HG03571 (cell line): ENCODE measurements at regions not wholly inside any gene's neighbourhood (a gene's known extent, or its start where the extent isn't known, plus 50 kb on each side); places are given as distances from the start of the nearest gene placed in this dataset.
A peak's percentile ranks its signal among the peaks of the same experiment; 100 is the strongest.

Experiments used
- ATAC-seq: cut with Tn5 transposase; IDR thresholded peaks from one replicate; pipeline ENCODE4 v1.9.1; 2021; ENCODE audit not compliant: unreplicated experiment

DNA sequence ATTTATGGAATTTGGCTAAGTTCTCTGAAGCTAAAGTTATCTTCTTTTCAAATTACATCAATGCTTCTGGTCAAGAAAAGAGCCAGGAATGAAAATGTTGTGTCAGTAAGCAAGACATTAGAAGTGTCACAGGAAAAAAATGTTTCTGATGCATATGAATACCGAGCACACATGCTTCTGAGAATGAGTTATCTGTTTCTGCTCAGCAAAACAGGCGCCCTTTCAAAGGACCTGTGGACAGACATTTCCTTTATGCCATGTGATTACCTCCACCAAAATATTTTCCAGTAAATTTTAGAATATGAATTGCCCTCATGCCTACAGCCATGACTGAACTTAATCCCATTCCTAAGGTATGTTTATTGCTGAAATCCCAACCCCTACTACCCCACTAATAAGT is 55.4 kb upstream of the RNF180 start:
- ATAC-seq = no peak

DNA sequence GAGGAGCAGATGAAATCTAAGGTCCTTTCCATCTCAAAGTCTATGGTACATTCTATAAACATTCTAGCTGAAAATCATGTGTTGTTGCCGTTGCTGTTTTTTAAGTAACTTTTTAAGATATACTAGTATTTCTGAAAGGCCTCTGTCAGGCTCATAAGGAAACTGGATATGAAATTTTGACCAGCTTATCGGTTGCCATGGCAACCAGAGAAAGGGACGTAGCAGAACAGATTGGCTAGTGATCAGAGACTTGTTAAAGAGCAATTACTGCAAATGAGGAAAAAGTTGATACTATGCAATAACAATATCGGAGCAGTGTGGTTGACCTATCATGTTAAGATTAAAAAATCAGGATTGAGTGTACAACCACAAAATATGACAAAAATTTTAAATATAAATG is 57.0 kb upstream of the RNF180 start:
- no peak for ATAC-seq

DNA sequence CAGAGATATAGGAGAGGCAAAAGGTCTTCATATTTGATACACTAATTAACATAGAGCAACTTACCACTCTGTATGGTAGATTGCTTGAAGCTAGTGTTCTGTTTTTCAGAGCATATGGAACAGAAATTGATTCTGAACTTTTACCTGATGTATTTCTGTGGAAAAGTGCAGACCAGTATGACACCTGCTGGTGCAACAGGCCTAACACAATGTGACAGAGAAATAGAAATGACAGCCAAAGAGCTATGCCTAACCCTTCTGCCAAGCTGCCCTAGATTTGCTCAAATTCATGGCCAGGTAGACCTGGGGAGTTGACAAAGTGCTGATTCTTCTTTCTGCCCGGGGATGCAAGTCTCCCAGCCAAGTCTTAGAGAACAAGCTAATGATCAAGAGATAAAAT is 65.4 kb upstream of the RNF180 start:
- ATAC-seq = no peak

DNA sequence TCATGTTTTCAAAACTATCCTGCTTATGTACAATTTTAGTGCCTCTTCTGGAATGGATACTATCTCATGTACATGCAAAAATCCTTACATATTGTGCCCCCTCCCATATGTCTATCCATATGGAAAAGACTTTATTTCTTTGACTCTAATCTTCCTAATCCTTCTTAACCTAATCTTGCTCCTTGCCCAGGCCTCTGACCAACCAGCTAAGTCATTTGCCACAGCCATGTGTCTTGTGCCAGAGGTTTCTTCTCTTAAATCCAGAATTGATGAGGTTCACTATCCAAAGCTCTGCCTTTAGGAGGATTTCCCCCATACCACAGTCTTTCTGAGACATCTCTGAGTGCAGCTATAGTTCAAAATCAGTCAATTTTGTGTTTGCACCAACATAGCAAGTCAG is 68.9 kb upstream of the RNF180 start:
- no peak for ATAC-seq

DNA sequence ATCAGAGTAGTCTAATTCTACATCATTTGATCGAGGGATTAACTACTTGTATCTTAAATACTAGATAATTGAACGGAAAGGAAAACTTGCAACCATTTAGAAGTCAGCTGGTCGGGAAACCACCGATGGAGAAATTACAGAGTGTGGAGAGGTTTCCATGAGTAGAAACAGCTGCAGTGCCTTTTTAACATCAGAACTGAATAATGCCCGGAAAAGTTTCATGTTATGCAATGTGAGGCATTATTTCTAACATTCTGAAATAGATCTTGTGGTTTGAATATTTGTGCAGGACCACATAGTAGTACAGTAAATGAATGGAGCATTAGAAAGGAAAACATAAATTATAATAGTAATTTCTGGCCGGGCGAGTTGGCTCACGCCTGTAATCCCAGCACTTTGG is 88.1 kb upstream of the RNF180 start:
- ATAC-seq = no peak

DNA sequence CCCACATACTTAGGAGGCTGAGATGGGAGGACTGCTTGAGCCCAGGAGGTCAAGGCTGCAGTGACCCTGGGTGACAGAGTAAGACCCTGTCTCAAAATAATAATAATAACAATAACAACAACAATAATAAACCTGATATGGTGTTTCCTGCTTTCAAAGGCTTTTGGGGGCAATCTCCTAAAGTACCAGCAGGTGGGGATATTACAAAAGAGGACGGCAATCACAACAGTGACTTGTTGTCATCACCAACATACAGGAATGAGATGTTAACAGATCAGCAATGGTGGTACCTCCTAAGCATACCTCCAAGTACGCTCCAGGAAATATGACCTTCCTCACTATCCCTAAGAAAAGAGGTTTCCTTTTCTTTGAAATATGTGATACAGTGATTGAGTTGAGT is 91.1 kb upstream of the RNF180 start:
- peak; percentile 86 for ATAC-seq

DNA sequence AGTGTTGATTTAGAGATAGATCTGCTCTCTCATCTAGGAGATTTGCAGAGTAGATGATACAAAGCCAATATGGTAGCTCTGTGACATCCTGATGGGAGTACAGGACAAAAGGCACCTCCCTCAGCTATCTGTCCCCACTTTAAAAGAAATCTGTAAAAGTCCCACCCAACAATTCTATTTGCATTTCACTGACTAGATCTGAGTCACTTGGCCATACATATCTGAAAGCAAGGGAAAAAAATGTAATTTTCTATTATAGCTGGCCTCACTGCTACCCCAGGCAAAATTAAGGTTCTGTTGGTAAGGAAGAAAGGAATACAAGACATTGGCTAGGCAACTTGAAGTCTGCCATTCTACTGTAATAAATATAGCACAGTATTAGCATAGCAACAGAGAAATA is 96.2 kb upstream of the RNF180 start:
- ATAC-seq = no peak

DNA sequence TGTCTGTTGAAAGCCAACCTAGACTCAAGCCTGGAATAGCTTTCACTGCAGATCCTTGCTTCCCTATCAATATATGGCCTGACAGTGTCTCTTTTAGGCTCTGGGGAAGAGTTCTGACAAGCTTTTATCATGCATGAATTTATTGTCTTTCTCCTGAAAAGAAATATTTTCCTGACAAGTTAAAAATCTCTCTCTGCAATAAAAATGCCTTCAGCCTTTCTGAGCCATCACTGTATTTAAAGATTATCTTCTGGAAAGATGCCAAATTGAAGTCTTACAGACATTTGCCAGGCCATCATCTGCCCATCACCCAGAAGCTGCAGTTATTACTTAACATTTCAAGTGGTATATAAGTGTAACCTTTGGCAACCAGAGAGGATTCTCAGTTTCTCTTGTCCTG is 88.1 kb upstream of the HTR1A start:
- ATAC-seq = no peak

DNA sequence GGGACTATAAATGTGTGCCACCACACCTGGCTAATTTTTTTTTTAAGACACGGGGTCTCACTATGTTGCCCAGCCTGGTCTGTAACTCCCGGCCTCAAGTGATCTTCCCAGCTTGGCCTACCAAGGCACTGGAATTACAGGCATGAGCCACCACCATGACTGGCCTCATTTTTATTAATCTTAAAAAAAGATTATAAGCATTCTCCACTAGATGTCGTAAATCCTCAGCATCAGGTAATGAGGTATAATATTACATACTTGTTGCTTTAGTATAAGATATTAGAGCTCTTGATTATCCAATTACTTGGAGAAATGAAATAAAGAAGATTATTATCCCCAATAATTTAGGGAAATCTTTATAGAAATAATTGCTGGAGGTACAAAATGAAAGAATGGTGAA is 78.2 kb upstream of the HTR1A start:
- ATAC-seq = no peak

DNA sequence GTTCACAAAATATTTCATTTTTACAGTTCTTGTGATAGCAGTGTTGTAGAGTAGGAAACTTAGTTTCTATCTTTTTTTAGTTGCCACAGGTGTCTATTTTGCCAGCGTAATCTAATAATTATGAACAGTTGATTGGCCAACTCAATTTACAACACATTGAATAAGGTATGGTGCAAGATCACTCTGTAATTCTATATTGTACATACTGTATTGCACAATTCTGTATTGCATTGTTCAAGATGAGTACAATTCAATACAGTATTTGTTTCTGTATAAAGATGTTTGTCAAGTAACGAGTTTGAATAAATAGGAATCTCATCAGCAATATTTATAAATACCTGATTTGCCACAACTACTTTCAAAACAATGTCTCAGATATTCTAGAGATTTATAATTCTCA is 64.2 kb upstream of the HTR1A start:
- no peak for ATAC-seq

DNA sequence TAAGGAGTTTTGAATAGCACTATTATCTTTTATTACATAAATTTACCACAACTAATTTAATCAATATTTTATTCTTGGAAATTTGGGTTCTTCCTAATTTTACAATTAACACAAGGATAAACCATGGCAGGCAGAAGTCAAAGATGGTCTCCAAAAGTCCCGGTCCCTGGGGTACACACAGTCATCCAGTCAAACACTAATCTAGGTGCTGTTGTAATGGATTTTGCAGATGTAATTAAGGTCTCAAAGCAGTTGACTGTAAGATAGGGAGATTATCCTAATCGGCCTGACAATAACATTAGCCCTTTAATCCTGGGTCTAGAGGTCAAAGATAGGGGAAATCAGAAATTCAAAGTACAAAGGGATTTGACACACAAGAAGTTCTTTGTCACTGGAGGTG is 57.5 kb upstream of the HTR1A start:
- no peak for ATAC-seq

DNA sequence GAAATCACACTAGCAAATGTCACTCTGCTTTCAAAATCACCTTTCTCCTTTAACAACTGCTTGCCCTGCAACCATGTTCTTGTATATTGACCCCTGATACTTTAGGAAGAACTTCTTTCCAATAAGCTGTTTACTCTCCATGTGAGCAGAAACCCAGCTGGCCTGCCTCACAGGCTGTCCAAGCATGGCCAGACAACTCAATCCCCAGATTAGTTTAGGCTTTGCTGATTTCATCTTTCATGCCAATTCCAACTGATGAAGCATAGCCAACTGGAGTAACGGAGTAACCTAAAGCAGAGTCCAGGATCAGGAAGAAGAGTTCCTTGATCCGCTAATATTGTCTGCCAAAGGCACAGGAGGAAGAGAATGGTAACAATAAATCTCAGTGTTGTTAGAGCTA is 56.7 kb upstream of the HTR1A start:
- ATAC-seq = no peak

DNA sequence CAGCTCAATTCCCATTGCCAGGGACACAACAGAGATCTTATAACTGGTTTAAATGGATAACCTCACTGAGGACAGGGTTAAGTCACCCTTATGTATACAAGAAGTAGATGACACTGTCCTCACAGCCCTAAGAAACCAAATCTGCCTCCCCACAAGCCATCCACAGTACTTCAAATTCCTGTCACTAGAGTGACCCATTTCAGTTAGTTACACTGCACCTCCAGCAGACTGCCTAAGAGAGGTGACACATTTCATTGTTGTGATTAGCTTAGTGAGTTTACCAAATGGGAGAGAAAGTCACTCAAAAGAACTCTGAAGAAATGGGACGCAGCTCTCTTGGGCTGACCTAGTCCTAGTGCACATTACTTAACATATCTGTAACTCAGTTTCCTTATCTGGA is 53.6 kb upstream of the HTR1A start:
- no peak for ATAC-seq
